Activated CD4-positive, alpha-beta T cell treated with anti-CD3 and anti-CD28 coated beads for 4 hours (primary cell): ENCODE measurements at regions not wholly inside any gene's neighbourhood (a gene's known extent, or its start where the extent isn't known, plus 50 kb on each side); places are given as distances from the start of the nearest gene placed in this dataset.

Experiments used
- DNase-seq, 2 donors: peaks; one replicate each; pipeline ENCODE4 v3.0.0-alpha.2; 2020

DNA sequence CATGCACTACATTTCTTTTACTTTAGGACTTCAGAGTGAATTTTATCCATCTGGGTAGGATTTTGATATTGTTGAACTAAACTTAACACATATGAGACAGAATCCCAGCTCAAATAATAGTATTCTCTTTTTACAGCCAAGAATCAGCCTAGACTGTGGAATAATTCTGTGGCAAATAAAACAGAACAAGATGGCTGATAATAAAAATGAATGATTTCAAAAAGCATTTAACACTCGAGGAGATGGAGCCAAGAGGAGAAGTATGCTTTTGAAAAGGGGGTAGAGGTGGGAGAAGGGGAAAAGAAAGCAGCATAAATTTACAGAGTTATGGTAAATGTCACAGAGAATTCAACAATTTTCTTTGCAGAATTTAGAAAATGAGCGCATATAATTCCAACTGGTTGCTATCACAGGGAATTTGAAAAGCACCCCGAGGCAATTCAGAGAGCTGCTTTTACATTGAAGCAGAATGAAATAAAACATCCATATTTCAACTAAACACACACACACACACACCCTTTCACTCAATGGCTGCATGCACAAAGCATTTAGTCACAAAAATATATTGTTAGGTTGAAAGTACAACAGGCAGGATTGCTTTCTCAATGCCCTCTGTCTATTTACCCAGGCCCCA, 60.2 kb upstream of the DMAC1 start:
- DNase-seq = no peak

DNA sequence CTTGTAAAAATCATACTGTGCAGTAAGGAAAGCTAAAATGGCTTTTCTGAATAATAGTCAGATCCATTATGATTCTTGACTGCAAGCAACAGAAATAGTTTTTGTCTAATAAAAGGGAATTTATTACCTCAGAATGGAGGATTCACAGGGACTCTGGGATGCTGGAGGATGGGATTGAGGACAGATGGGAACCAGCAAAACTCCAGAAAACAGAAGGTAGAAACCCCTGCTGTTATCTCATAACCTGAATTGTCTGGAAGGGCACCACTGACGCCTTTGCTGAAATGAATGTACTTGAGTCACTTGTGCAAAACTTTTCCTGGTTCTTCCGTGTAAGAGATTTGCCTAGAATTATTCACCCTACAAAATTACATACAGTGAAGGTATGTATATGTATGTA, 58.6 kb upstream of the DMAC1 start:
- DNase-seq = no peak

- DNase-seq = no peak
Measured at GRCh38 chr9:7854763-7855162, 55.2 kb upstream of the DMAC1 start.
